CD4-positive, alpha-beta T cell (primary cell): ENCODE measurements at regions not wholly inside any gene's neighbourhood (a gene's known extent, or its start where the extent isn't known, plus 50 kb on each side); places are given as distances from the start of the nearest gene placed in this dataset.

ENCODE experiments used
- ATAC-seq: fragments of 200-7000 bp; cut with Tn5 transposase; one replicate; pipeline ENCODE4 v1.10.0; 2022; ENCODE audit warnings: mild to moderate bottlenecking; ENCODE audit not compliant: poor library complexity
- CTCF ChIA-PET: fragments of 350-600 bp; sonication (Branson Sonifier 250); formaldehyde crosslinking; loops from one replicate; lab custom pipeline; 2021; ENCODE audit warnings: antibody characterized with exemption, inconsistent platforms; lab: Charles Lee
- POLR2A ChIA-PET: fragments of 350-600 bp; sonication (Branson Sonifier 250); formaldehyde crosslinking; loops from one replicate; lab custom pipeline; 2021; ENCODE audit warnings: antibody characterized with exemption, inconsistent platforms; lab: Charles Lee
- DNase-seq, 14 experiments: peaks; one replicate each; pipeline ENCODE4 v3.0.0-alpha.2; 2013 to 2020; ENCODE audit warnings: mixed read lengths in 2 of 14
- H3K27ac ChIP-seq, 2 donors: one replicate each; pipeline versions ENCODE4 v1.5.1 to v1.7.0; 2013; ENCODE audit warnings: low read length in 2 of 2, low read depth in 1 of 2, mild to moderate bottlenecking in 1 of 2
- H3K27me3 ChIP-seq, 2 experiments: 1 replicate in 1 of 2; 2 replicates in 1 of 2; pipeline versions ENCODE4 v1.6.1 to v1.7.0; 2013; ENCODE audit warnings: low read length in 2 of 2, control low read depth in 1 of 2, mild to moderate bottlenecking in 1 of 2, moderate library complexity in 1 of 2; ENCODE audit not compliant: insufficient read depth in 2 of 2, control insufficient read depth in 1 of 2
- H3K36me3 ChIP-seq: one replicate; pipeline ENCODE4 v1.6.1; 2013; ENCODE audit warnings: low read length, control low read depth; ENCODE audit not compliant: insufficient read depth
- H3K4me1 ChIP-seq: one replicate; pipeline ENCODE4 v1.6.1; 2013; ENCODE audit warnings: low read length, control low read depth; ENCODE audit not compliant: insufficient read depth
- H3K4me3 ChIP-seq: one replicate; pipeline ENCODE4 v1.5.1; 2013; ENCODE audit warnings: mild to moderate bottlenecking, low read length, moderate library complexity
- H3K9me3 ChIP-seq, 2 experiments: 1 replicate in 1 of 2; 2 replicates in 1 of 2; pipeline versions ENCODE4 v1.6.1 to v1.7.0; 2013; ENCODE audit warnings: low read length in 2 of 2, mild to moderate bottlenecking in 2 of 2, control low read depth in 1 of 2, moderate library complexity in 1 of 2; ENCODE audit not compliant: control insufficient read depth in 1 of 2, insufficient read depth in 1 of 2
- H3K27ac Mint-ChIP-seq: one replicate; pipeline ENCODE4 v1.8.0; 2020; ENCODE audit warnings: mixed read lengths
- H3K27me3 Mint-ChIP-seq: one replicate; pipeline ENCODE4 v1.8.0; 2021; ENCODE audit warnings: mixed read lengths
- H3K36me3 Mint-ChIP-seq: one replicate; pipeline ENCODE4 v1.8.0; 2021; ENCODE audit warnings: low read depth, mixed read lengths
- H3K4me1 Mint-ChIP-seq: one replicate; pipeline ENCODE4 v1.8.0; 2021; ENCODE audit warnings: low read depth, mixed read lengths
- H3K4me3 Mint-ChIP-seq: one replicate; pipeline ENCODE4 v1.8.0; 2020; ENCODE audit warnings: mild to moderate bottlenecking, mixed read lengths
- H3K9me3 Mint-ChIP-seq: one replicate; pipeline ENCODE4 v1.8.0; 2020; ENCODE audit warnings: mixed read lengths
- intact Hi-C, 2 experiments: fragments of 100-400 bp; cut with DNase I in 1 of 2; cut with micrococcal nuclease in 1 of 2; formaldehyde crosslinking; loops; one replicate each; pipeline versions ENCODE4 v1.15.1 to v1.9.0; 2023 to 2025; cut with DNase I, micrococcal nuclease
- TF ChIP-seq, protein P1 (sequence below): fragments of 200-600 bp; IDR thresholded peaks from one replicate; pipeline ENCODE4 v1.8.0; 2022; ENCODE audit warnings: antibody characterized with exemption, mild to moderate bottlenecking

DNA sequence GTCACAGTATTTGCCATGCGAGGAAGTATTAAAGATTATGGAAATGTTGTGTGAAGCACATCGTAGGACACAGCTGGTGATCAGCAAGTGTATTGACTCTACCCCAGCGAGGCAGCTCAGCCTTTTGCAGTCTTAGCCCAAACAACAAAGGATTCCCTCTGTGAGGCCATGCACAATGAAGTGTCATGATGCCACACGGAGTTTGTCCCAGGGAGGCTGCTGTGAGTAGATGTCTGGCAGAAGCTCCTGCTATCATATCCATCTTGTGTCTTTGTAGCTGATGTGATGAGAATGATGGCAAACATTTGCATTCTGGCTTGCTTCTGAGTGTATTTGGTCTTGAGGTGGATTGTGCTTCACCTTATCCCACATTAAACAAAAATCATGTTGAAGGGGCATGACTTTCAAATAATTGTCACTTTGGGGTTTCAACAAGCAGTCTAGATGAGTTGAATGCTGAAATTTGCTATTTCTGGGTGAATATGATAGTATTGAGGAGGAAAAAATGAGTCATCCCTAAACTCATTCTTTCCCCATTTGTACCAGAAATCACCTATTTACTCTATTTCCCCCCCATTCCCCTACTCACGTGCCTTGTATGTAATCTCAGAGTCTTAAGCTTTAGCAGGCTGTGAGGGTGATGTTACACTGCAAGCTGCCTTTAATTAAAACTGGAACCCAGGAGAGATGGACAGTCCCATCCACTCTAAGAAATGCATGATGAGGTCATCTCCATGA is 273.5 kb downstream of the RNF144A start:
- Mint-ChIP-seq H3K27ac (no peak overlapping the region), H3K36me3 (no peaks in the 10 kb centered on the region), H3K4me1 (no peaks in the 10 kb centered on the region), H3K9me3 (no peaks in the 10 kb centered on the region), H3K27me3 (no peaks in the 10 kb centered on the region), H3K4me3 (no peak overlapping the region)
- Histone ChIP-seq H3K9me3 (no peaks in the 10 kb centered on the region), H3K4me1 (no peaks in the 10 kb centered on the region), H3K36me3 (no peaks in the 10 kb centered on the region), H3K27me3 (no peaks in the 10 kb centered on the region), H3K4me3 (no peak overlapping the region), H3K27ac (no peak overlapping the region)
- TF ChIP-seq, protein P1, sequence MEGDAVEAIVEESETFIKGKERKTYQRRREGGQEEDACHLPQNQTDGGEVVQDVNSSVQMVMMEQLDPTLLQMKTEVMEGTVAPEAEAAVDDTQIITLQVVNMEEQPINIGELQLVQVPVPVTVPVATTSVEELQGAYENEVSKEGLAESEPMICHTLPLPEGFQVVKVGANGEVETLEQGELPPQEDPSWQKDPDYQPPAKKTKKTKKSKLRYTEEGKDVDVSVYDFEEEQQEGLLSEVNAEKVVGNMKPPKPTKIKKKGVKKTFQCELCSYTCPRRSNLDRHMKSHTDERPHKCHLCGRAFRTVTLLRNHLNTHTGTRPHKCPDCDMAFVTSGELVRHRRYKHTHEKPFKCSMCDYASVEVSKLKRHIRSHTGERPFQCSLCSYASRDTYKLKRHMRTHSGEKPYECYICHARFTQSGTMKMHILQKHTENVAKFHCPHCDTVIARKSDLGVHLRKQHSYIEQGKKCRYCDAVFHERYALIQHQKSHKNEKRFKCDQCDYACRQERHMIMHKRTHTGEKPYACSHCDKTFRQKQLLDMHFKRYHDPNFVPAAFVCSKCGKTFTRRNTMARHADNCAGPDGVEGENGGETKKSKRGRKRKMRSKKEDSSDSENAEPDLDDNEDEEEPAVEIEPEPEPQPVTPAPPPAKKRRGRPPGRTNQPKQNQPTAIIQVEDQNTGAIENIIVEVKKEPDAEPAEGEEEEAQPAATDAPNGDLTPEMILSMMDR: no peak
- ATAC-seq: no peak
- ChIA-PET POLR2A (no interaction called here), CTCF (interaction anchor here (0.6 kb wide), 1 partner anchor 10 kb away, joined by 3 read pairs; no protein-coding TSS in a partner anchor)
- no peak for DNase-seq
- intact Hi-C loops: no loop called here

DNA sequence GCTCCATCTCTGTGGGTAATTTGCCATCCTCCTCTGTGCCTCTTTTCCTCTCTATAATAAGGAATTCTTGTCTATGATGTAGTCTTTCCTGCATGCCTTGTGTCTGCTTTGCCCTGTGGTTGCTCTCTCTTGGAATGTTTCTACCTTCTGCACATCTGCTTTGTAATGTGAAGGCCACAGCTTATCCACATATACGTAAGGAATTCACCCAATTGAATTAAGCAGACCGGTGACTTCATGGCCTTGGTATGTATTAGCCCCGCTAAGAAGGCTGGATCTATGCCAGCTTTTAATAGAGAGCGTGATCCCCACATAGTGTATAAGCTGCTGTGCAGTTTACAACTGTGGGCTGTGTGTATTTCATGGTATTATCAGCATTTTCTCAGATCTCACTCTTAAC is 274.7 kb downstream of the RNF144A start:
- no peaks in the 10 kb centered on the region for H3K9me3 Mint-ChIP-seq
- DNase-seq (no peak), ATAC-seq (no peak)
- no peak overlapping the region for H3K27ac Mint-ChIP-seq
- H3K27me3 Mint-ChIP-seq: no peaks in the 10 kb centered on the region
- no peak overlapping the region for H3K27ac ChIP-seq
- H3K27me3 ChIP-seq: no peaks in the 10 kb centered on the region
- ChIA-PET POLR2A (no interaction called here), CTCF (no interaction called here)
- no peaks in the 10 kb centered on the region for H3K4me1 Mint-ChIP-seq
- no peaks in the 10 kb centered on the region for H3K36me3 Mint-ChIP-seq
- H3K4me1 ChIP-seq: no peaks in the 10 kb centered on the region
- H3K9me3 ChIP-seq: no peaks in the 10 kb centered on the region
- H3K4me3 ChIP-seq: no peak overlapping the region
- TF ChIP-seq, protein P1: no peak
- H3K36me3 ChIP-seq: no peaks in the 10 kb centered on the region
- intact Hi-C loops: no loop called here
- H3K4me3 Mint-ChIP-seq: no peak overlapping the region

DNA sequence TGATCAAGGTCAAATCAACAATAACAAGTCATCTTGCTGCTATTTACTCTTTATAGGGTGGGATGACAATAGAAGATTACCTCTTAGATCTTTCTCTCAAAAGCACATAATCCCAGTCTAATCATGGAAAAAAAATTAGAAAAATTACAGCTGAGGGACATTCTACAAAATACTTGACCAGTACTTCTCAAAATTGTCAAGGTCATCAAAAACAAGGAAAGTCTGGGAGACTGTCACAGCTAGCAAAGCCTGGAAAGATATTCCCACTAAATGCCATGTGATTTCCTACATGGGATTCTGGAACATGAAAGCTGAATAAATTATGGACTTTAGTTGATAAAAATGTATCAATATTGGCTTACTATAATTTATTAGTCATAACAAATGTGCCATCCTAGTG is 276.2 kb downstream of the RNF144A start:
- POLR2A ChIA-PET: no interaction called here
- Histone ChIP-seq H3K4me3 (no peak overlapping the region), H3K4me1 (no peaks in the 10 kb centered on the region), H3K27ac (no peak overlapping the region), H3K9me3 (no peaks in the 10 kb centered on the region), H3K36me3 (no peaks in the 10 kb centered on the region), H3K27me3 (no peaks in the 10 kb centered on the region)
- Mint-ChIP-seq H3K9me3 (no peaks in the 10 kb centered on the region), H3K36me3 (no peaks in the 10 kb centered on the region), H3K27ac (no peak overlapping the region), H3K27me3 (no peaks in the 10 kb centered on the region), H3K4me1 (no peaks in the 10 kb centered on the region), H3K4me3 (no peak overlapping the region)
- CTCF ChIA-PET: no interaction called here
- TF ChIP-seq, protein P1: no peak
- ATAC-seq (no peak), DNase-seq (no peak)
- intact Hi-C loops: no loop called here
